ENCODE measurements at regions not wholly inside any gene's neighbourhood (a gene's known extent, or its start where the extent isn't known, plus 50 kb on each side); places are given as distances from the start of the nearest gene placed in this dataset.

DNA sequence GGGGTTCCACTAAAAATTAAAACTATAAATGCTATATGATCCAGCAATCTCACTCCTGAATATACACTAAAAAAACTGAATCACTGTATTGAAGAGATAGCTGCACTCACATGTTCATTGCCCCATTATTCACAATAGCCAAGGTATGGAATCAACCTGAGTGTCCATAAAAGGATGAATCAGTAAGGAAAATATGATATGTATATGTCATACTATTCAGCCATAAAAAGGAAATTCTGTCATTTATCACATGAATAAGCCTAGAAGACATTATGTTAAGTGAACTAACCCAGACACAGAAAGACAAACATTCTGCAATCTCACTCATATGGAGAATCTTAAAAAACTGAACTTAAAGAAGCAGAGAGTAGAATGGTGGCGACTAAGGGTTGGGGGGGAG is 1376.2 kb upstream of the CDH9 start:
- H3K4me3 ChIP-seq (ENCODE audit: low read length) = no peak overlapping the region
- TF ChIP-seq, protein P1, sequence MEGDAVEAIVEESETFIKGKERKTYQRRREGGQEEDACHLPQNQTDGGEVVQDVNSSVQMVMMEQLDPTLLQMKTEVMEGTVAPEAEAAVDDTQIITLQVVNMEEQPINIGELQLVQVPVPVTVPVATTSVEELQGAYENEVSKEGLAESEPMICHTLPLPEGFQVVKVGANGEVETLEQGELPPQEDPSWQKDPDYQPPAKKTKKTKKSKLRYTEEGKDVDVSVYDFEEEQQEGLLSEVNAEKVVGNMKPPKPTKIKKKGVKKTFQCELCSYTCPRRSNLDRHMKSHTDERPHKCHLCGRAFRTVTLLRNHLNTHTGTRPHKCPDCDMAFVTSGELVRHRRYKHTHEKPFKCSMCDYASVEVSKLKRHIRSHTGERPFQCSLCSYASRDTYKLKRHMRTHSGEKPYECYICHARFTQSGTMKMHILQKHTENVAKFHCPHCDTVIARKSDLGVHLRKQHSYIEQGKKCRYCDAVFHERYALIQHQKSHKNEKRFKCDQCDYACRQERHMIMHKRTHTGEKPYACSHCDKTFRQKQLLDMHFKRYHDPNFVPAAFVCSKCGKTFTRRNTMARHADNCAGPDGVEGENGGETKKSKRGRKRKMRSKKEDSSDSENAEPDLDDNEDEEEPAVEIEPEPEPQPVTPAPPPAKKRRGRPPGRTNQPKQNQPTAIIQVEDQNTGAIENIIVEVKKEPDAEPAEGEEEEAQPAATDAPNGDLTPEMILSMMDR (IDR thresholded peaks at IDR 0.05; ENCODE audit: low read depth, low read length) = no peak
- TF ChIP-seq EZH2phosphoT487 (IDR thresholded peaks at IDR 0.05; ENCODE audit: low read depth) = no peak
- no peak overlapping the region for H3K9ac ChIP-seq (ENCODE audit: low read length)
- no peak overlapping the region for H3K4me2 ChIP-seq (ENCODE audit: low read length)
- no peaks in the 10 kb centered on the region for H4K20me1 ChIP-seq (ENCODE audit: insufficient read depth, low read length)
- H3K79me2 ChIP-seq (ENCODE audit: low read length) = no peaks in the 10 kb centered on the region
- no peaks in the 10 kb centered on the region for H3K4me1 ChIP-seq (ENCODE audit: low read length)
- H3K27me3 ChIP-seq (ENCODE audit: low read depth, low read length) = no peaks in the 10 kb centered on the region
- no peaks in the 10 kb centered on the region for H3K9me3 ChIP-seq (ENCODE audit: insufficient read depth, low read length)
- no peaks in the 10 kb centered on the region for H3K36me3 ChIP-seq (replicated peaks; ENCODE audit: low read depth, low read length)
- no peak overlapping the region for H3K27ac ChIP-seq (ENCODE audit: low read length)
- no peak overlapping the region for H2AFZ ChIP-seq (ENCODE audit: low read depth, low read length)

DNA sequence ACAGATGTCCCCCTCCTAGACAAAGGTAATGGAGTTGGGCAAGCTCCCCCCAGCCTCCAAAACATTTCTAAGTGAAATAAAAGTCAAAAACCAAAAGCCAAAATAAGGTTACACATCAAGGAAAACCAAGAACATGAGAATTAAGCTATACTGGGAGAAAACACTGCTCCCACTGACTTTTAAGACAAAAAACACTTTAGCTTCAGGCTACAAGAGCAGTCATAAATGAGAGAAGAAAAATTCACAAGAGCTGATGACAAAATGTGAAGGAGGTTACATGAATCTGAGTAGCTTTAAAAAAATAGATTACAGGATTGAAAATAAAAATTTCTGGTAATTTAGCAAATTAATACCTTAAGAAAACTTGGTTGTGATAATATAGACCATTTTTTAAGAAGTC is 1370.3 kb upstream of the CDH9 start:
- H3K27ac ChIP-seq (ENCODE audit: low read length) = no peak overlapping the region
- H3K9ac ChIP-seq (ENCODE audit: low read length) = no peak overlapping the region
- H3K79me2 ChIP-seq (ENCODE audit: low read length) = no peaks in the 10 kb centered on the region
- H3K4me1 ChIP-seq (ENCODE audit: low read length) = no peaks in the 10 kb centered on the region
- H2AFZ ChIP-seq (ENCODE audit: low read depth, low read length) = no peak overlapping the region
- H3K4me3 ChIP-seq (ENCODE audit: low read length) = no peak overlapping the region
- H3K27me3 ChIP-seq (ENCODE audit: low read depth, low read length) = no peaks in the 10 kb centered on the region
- no peaks in the 10 kb centered on the region for H4K20me1 ChIP-seq (ENCODE audit: insufficient read depth, low read length)
- no peaks in the 10 kb centered on the region for H3K36me3 ChIP-seq (replicated peaks; ENCODE audit: low read depth, low read length)
- no peak overlapping the region for H3K4me2 ChIP-seq (ENCODE audit: low read length)
- no peaks in the 10 kb centered on the region for H3K9me3 ChIP-seq (ENCODE audit: insufficient read depth, low read length)
- no peak for TF ChIP-seq EZH2phosphoT487 (IDR thresholded peaks at IDR 0.05; ENCODE audit: low read depth)
- TF ChIP-seq, protein P1 (IDR thresholded peaks at IDR 0.05; ENCODE audit: low read depth, low read length) = no peak

DNA sequence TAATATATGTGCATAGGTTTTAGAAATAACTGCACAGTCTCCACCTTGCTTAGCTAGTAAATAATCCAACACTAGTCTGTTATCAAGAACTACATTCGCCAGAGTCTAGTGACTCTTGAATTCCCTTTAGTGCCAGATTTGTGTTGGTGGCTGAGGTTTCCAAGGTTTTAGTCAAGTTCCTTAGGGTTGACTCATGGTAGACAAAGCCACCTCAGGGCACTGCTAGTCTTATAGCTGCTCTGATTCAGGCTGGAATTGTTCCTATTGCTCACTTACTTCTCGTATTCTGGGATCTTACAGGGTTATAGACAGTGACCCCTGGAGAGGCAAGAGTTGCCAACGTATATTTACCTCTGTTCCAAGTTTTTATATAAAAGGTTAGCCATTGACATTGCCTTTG is 1369.8 kb upstream of the CDH9 start:
- H3K4me1 ChIP-seq (ENCODE audit: low read length) = no peaks in the 10 kb centered on the region
- H3K27ac ChIP-seq (ENCODE audit: low read length) = no peak overlapping the region
- H3K9me3 ChIP-seq (ENCODE audit: insufficient read depth, low read length) = no peaks in the 10 kb centered on the region
- TF ChIP-seq, protein P1 (IDR thresholded peaks at IDR 0.05; ENCODE audit: low read depth, low read length) = no peak
- TF ChIP-seq EZH2phosphoT487 (IDR thresholded peaks at IDR 0.05; ENCODE audit: low read depth) = no peak
- no peaks in the 10 kb centered on the region for H4K20me1 ChIP-seq (ENCODE audit: insufficient read depth, low read length)
- no peak overlapping the region for H3K9ac ChIP-seq (ENCODE audit: low read length)
- no peak overlapping the region for H3K4me3 ChIP-seq (ENCODE audit: low read length)
- no peaks in the 10 kb centered on the region for H3K27me3 ChIP-seq (ENCODE audit: low read depth, low read length)
- no peak overlapping the region for H3K4me2 ChIP-seq (ENCODE audit: low read length)
- H3K79me2 ChIP-seq (ENCODE audit: low read length) = no peaks in the 10 kb centered on the region
- H2AFZ ChIP-seq (ENCODE audit: low read depth, low read length) = no peak overlapping the region
- H3K36me3 ChIP-seq (replicated peaks; ENCODE audit: low read depth, low read length) = no peaks in the 10 kb centered on the region

DNA sequence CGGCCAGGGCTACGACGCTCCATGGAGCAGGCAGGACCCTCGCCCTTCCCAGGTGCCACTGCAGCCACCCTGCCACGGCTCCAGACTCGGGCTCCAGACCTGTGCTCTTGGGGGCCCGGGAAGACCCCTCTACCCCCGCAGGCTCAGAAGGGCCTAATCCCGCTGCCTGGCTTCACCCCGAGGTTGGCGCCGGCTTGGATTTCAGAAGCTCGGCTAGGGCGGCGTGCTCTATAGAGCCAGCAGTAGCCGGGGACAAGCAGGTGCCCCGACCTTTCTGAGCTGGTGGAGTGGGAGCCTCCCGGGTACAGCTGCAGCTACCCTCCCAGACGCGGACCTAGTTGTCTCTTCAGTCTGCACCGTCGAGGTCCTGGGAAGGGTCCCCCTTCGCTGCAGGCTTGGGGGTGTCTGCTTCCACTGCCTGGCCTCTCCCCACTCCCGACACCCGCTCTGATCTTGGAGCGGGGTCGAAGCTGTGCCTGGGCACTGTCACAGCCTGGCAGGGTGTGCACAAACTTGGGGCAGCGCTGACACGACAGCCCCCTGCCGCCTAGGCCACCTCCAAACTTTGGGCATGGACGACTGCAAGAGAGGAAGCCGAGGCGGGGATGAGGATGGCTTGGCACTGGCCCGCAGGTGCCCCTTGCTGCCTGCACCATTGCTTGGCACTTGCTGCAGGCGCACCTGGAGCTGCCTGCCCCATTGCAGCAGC is 1366.1 kb upstream of the CDH9 start:
- Histone ChIP-seq H3K27me3 (ENCODE audit: low read depth, low read length) (no peaks in the 10 kb centered on the region), H3K4me1 (ENCODE audit: low read length) (peaks cover 9% of the 10 kb centered on the region), H3K9ac (ENCODE audit: low read length) (no peak overlapping the region), H4K20me1 (ENCODE audit: insufficient read depth, low read length) (no peaks in the 10 kb centered on the region), H3K9me3 (ENCODE audit: insufficient read depth, low read length) (no peaks in the 10 kb centered on the region), H3K36me3 (replicated peaks; ENCODE audit: low read depth, low read length) (no peaks in the 10 kb centered on the region), H2AFZ (ENCODE audit: low read depth, low read length) (no peak overlapping the region), H3K4me3 (ENCODE audit: low read length) (no peak overlapping the region), H3K79me2 (ENCODE audit: low read length) (no peaks in the 10 kb centered on the region), H3K4me2 (ENCODE audit: low read length) (no peak overlapping the region), H3K27ac (ENCODE audit: low read length) (no peak overlapping the region)
- TF ChIP-seq, protein P1 (IDR thresholded peaks at IDR 0.05; ENCODE audit: low read depth, low read length) = no peak
- no peak for TF ChIP-seq EZH2phosphoT487 (IDR thresholded peaks at IDR 0.05; ENCODE audit: low read depth)

Data from OCI-LY3 (cell line).